GM21717 (cell line): ENCODE measurements at regions not wholly inside any gene's neighbourhood (a gene's known extent, or its start where the extent isn't known, plus 50 kb on each side); places are given as distances from the start of the nearest gene placed in this dataset.
"Not testable (repeated sequence)": the region's sequence is repeated elsewhere in the genome, so short reads cannot be mapped to it uniquely, and the experiment has no call there.

Source experiments
- ATAC-seq: cut with Tn5 transposase; IDR thresholded peaks from one replicate; pipeline ENCODE4 v1.9.1; 2021; ENCODE audit warnings: mild to moderate bottlenecking, moderate library complexity; ENCODE audit not compliant: unreplicated experiment

DNA sequence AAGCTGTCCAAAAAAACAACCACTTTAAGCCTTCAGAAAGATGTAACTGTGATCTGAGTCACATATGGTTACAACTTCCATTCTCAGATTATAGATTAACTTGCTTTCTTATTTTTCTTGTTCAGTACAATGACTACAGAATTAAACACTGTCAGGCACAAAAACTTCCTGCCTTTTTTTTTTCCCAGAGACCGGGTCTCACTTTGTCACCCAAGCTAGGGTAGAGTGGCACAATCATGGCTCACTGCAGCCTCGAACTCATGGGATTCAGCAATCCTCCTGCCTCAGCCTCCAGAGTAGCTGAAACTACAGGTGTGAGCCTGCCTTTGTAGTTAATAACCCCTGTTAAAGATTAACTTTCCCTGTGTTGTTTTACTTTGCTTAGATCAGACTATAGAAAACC, 163.2 kb downstream of the AVL9 start:
- no peak for ATAC-seq

DNA sequence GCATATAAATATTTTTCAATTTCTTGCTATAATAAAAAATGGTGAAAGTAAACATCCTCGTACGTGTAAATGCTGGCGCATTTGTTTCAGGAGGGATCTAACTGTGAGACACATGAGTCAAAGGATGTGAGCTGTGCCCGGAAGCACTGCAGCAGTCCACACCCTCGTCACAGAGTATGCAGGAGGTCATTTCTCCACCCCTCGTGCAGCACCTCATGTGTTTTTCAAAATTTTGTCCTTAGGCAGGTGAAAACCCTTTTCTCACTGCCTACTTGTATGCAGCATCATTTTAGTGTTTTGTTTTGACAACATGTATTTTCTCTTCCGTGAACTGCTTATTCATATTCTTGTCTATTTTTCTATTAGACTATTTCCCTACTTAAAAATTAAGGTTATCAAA, 162.7 kb downstream of the AVL9 start:
- ATAC-seq, result no peak

DNA sequence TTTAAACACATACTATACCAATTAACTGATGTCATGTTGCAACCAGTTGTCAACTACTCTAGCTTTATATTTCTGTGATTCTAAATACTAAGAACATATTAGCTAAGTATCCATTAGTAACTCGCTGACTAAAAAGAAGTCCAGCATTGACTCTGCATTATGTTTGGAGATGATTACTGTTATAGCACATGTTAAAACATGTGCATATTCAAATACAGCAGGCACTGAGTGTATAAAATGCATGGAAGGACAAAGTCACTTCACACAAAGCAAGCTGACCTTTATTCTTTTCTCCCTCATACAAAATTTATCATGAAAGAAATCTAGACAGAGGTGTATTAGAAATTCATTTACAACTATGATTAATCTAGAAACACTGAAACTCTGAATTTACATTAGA, 159.3 kb downstream of the AVL9 start:
- not testable (repeated sequence) for ATAC-seq

DNA sequence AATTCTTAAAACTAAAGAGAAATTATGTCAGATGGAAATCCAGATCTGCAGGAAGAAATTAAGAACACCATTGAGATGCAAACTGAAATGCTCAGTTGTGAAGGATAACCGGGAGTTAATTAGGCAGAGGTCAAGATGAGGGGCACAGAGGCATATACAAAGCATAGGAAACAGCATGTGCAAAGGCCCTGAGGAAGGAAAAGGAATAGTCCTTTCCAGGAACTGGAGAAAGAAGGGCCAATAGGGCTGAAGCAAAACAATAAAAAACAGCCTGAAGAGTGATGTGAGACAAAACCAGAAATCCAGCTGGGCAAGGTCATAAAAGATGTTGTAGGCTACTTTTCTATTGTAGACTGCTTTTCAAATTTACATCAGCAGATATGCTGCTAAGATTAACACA, 155.1 kb downstream of the AVL9 start:
- not testable (repeated sequence) for ATAC-seq

DNA sequence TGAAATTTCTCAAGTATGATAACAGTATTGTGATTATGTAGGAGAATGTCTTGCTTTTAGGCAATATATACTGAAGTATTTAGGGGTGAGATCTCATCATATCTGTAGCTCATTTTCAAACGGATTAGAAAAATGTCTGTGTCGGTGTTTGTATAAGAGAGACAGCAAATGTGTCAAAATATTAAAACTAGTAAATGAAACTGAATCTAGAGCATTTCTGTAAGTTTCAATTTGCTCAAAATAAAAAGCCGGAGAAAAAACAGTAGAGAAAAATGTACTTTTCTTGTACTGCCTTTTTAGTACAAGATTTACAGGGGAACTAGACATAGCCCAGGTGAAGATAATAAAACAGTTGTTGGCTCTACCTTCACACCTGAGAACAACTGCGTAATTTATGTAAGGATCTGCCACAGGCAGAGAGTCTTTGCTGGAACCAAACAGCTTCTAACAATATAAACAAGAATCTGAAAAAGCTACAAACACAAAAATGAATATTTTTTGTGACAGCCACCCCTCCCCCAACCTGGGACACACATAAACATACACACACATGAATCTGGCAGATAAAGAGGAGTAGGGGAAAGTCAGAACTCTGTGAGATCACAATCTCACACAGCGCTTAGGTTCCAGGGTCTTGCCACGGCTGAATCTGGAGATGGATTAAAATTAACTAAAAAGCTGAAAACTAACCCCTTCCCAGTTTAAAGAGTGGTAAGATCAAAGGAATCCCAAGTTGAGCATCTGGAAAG, 153.3 kb downstream of the AVL9 start:
- ATAC-seq, result no peak

DNA sequence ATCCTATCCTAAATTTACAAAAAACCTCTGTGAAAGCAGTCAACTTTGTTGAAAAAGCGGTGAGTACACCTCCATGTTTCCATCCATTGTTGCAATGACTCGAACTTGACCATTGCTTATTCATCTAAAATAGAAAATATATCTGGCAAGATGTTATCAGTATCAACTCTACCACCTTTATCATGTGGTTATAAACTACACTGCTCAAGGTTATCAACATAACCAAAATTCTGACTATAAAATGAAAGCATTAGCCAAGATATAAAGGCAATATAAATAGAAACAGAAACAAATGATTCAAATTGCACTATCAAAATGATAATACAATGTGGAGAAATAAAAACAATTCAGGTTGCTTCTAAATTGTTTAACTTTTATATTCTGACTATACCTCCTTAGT, 150.0 kb downstream of the AVL9 start:
- not testable (repeated sequence) for ATAC-seq

DNA sequence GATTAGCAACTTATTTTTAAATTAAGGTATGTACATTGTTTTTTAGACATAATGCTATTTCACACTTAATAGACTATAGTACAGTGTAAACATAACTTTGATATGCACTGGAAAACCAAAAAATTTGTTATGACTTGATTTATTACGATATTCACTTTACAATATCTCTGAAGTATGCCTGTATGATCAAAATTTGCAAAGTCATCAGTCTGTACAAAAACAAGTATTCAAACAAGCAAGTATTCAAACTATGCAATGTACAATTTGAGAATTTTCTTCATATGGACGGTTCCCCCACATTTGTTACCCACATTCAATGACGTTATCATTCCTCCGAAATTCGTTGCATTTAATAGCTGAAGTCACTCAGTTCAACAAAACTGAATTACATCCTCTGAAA, 147.9 kb downstream of the AVL9 start:
- no peak for ATAC-seq

DNA sequence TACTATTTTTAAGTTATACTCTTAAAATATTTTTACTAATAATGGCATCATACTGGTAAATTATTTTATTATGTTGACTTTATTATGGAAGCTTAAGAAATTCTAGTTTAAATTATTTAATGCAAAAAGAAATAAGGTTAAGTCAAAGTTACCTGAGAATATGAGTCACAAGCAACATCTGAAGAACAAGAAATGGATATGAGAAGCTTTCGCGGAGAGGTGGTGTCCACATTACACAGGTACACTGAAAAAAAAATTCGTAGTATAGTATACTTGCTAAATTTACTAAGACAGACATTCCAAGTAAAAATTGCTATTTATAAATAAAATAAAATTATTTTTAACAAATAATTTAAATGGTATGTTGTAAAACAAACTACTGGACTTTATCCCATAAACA, 143.8 kb downstream of the AVL9 start:
- ATAC-seq, result no peak

DNA sequence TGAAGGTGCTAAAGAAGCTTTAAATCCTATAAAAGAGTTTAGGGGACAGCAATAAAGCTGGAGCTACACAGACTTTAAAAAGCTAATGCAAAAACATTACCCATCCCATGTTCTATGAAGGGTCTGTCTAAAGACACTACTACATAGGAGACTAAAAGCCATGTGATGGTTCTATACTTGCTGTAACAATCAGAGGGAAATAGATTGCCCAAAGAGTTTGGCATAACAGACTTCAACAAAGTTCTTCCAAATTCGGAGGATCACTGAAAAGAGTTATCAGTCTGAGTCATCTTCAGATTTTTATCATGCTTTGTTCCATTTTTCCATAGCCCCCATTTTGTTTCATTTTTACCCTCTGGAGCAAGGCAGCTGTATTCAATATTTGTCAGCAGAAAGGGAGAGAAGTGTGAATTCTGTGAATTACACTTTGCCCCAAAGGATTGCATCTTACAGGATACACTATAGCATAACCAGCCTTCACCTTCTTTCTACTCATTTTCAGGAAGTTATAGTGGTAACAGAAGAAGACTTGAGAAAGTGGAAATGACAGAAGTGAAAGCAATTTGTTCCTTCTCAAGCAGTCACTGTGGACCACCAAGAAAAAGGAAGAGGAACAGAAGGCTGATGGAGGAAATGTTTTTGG, 143.3 kb downstream of the AVL9 start:
- ATAC-seq, result peak; percentile 87
